HCT116 (cell line): ENCODE measurements at regions not wholly inside any gene's neighbourhood (a gene's known extent, or its start where the extent isn't known, plus 50 kb on each side); places are given as distances from the start of the nearest gene placed in this dataset.

Experiments used
- ATF3 ChIP-seq: IDR thresholded peaks from 2 replicates; pipeline ENCODE4 v1.6.1; 2012
- CTCF ChIP-seq, 3 experiments: fragments of 200-600 bp in 1 of 3; sonication (generic) in 1 of 3; IDR thresholded peaks in 2 of 3; conservative IDR thresholded peaks in 1 of 3; 2 replicates each; pipeline ENCODE4 v1.5.1; 2012 to 2017; ENCODE audit warnings: low read depth in 2 of 3, low read length in 2 of 3, antibody characterized with exemption in 1 of 3, borderline replicate concordance in 1 of 3, control low read depth in 1 of 3, mild to moderate bottlenecking in 1 of 3, mixed read lengths in 1 of 3, mixed run types in 1 of 3, moderate library complexity in 1 of 3; ENCODE audit not compliant: insufficient read depth in 1 of 3
- EZH2 ChIP-seq: fragments of 200-600 bp; sonication (generic); IDR thresholded peaks from 2 replicates; pipeline ENCODE4 v1.6.1; 2017; ENCODE audit warnings: antibody characterized with exemption, mixed run types
- EZH2phosphoT487 ChIP-seq: fragments of 200-600 bp; IDR thresholded peaks from 2 replicates; pipeline ENCODE4 v1.6.1; 2018; ENCODE audit warnings: antibody characterized with exemption, borderline replicate concordance
- JUND ChIP-seq: IDR thresholded peaks from 2 replicates; pipeline ENCODE4 v1.6.1; 2012
- MAX ChIP-seq: IDR thresholded peaks from 2 replicates; pipeline ENCODE4 v1.6.1; 2012
- POLR2A ChIP-seq: IDR thresholded peaks from 2 replicates; pipeline ENCODE4 v1.7.0; 2011; ENCODE audit warnings: borderline replicate concordance; ENCODE audit not compliant: insufficient read depth, insufficient read length; ENCODE audit errors: extremely low read depth
- POLR2AphosphoS5 ChIP-seq: IDR thresholded peaks from 2 replicates; pipeline ENCODE4 v1.6.1; 2011; ENCODE audit warnings: mild to moderate bottlenecking, low read depth, low read length, moderate library complexity
- REST ChIP-seq: IDR thresholded peaks from 2 replicates; pipeline ENCODE4 v1.6.1; 2012; ENCODE audit warnings: low read depth
- SP1 ChIP-seq: IDR thresholded peaks from 2 replicates; pipeline ENCODE4 v1.6.1; 2012; ENCODE audit warnings: low read depth
- SRF ChIP-seq: IDR thresholded peaks from 2 replicates; pipeline ENCODE4 v1.6.1; 2012; ENCODE audit warnings: low read depth
- TCF7L2 ChIP-seq: IDR thresholded peaks from 2 replicates; pipeline ENCODE4 v1.7.0; 2011; ENCODE audit warnings: borderline replicate concordance, inconsistent platforms; ENCODE audit not compliant: insufficient read depth, insufficient read length; ENCODE audit errors: extremely low read depth
- YY1 ChIP-seq: IDR thresholded peaks from 2 replicates; pipeline ENCODE4 v1.6.1; 2011; ENCODE audit warnings: low read length, low read depth, moderate library complexity, mild to moderate bottlenecking; ENCODE audit not compliant: insufficient replicate concordance; ENCODE audit errors: extremely low read depth
- ZFX ChIP-seq: fragments of 450-650 bp; IDR thresholded peaks from 2 replicates; pipeline ENCODE4 v1.6.1; 2017

- TF ChIP-seq CTCF (IDR thresholded peaks at IDR 0.05 in 2 of 3, conservative IDR thresholded peaks at IDR 0.05 in 1 of 3; ENCODE audit: borderline replicate concordance in 1 of 3, insufficient read depth in 1 of 3, low read depth in 2 of 3, low read length in 2 of 3) (no peak), YY1 (no peak), EZH2 (no peak), SRF (no peak), POLR2A (no peak), POLR2AphosphoS5 (no peak), MAX (no peak), ZFX (no peak), SP1 (no peak), REST (no peak), TCF7L2 (no peak), EZH2phosphoT487 (no peak), JUND (no peak), ATF3 (no peak)
These were observed 94.1 kb downstream of the HSPH1 start for GRCh38 chr13:31067416-31068118.
